ENCODE measurements at regions not wholly inside any gene's neighbourhood (a gene's known extent, or its start where the extent isn't known, plus 50 kb on each side); places are given as distances from the start of the nearest gene placed in this dataset.

DNA sequence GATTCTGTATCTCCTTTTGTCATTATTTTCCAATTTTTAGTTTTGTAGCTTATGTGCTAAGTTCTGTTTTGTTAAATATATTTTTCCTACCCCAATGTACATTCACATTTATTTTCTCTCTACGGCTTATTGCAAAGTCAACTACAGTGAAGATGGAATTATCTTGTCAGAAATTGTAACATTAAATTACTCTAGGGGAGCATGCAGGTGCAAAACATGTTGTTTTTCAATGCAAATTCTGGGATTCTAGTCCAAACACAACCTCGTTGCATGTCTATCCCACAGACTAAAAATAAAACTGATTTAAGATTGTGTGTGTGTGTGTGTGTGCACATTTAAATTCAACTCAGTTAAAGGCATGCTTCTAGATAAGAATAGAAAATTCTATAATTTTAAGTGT, 529.1 kb upstream of the POM121L12 start:
- Mint-ChIP-seq H3K27ac (no peak overlapping the region), H3K9me3 (peaks cover 28% of the 10 kb centered on the region)
- intact Hi-C loops (cut with micrococcal nuclease) = no loop called here

GRCh38 chr7:52504561-52504960, 530.9 kb upstream of the POM121L12 start:
- Mint-ChIP-seq H3K4me3 (ENCODE audit: low read depth) (no peak overlapping the region), H3K27me3 (ENCODE audit: low read depth) (no peaks in the 10 kb centered on the region), H3K4me1 (ENCODE audit: low read depth) (no peaks in the 10 kb centered on the region), H3K9me3 (peaks cover 29% of the 10 kb centered on the region), H3K36me3 (ENCODE audit: low read depth) (no peaks in the 10 kb centered on the region), H3K27ac (no peak overlapping the region)
- no peak for DNase-seq (ENCODE audit: low spot score)
- intact Hi-C loops (cut with micrococcal nuclease) = no loop called here

More for the DNA sequence above, 529.1 kb upstream of the POM121L12 start:
- DNase-seq (ENCODE audit: low spot score) = no peak
- H3K4me3 Mint-ChIP-seq (ENCODE audit: low read depth) = no peak overlapping the region
- H3K36me3 Mint-ChIP-seq (ENCODE audit: low read depth) = no peaks in the 10 kb centered on the region
- H3K4me1 Mint-ChIP-seq (ENCODE audit: low read depth) = no peaks in the 10 kb centered on the region
- H3K27me3 Mint-ChIP-seq (ENCODE audit: low read depth) = no peaks in the 10 kb centered on the region

- H3K9me3 Mint-ChIP-seq = peaks cover 28% of the 10 kb centered on the region
- no peak overlapping the region for H3K4me3 Mint-ChIP-seq (ENCODE audit: low read depth)
- intact Hi-C loops (cut with micrococcal nuclease) = no loop called here
- no peaks in the 10 kb centered on the region for H3K4me1 Mint-ChIP-seq (ENCODE audit: low read depth)
- H3K27me3 Mint-ChIP-seq (ENCODE audit: low read depth) = no peaks in the 10 kb centered on the region
- DNase-seq (ENCODE audit: low spot score) = no peak
- H3K36me3 Mint-ChIP-seq (ENCODE audit: low read depth) = no peaks in the 10 kb centered on the region
- H3K27ac Mint-ChIP-seq = no peak overlapping the region
These were observed 533.2 kb upstream of the POM121L12 start for GRCh38 chr7:52502281-52502680.

- Mint-ChIP-seq H3K36me3 (ENCODE audit: low read depth) (no peaks in the 10 kb centered on the region), H3K9me3 (peaks cover 25% of the 10 kb centered on the region), H3K4me3 (ENCODE audit: low read depth) (no peak overlapping the region), H3K4me1 (ENCODE audit: low read depth) (no peaks in the 10 kb centered on the region), H3K27ac (no peak overlapping the region), H3K27me3 (ENCODE audit: low read depth) (no peaks in the 10 kb centered on the region)
- DNase-seq (ENCODE audit: low spot score) = no peak
- intact Hi-C loops (cut with micrococcal nuclease) = no loop called here
These were observed 533.7 kb upstream of the POM121L12 start for GRCh38 chr7:52501696-52502095.

DNA sequence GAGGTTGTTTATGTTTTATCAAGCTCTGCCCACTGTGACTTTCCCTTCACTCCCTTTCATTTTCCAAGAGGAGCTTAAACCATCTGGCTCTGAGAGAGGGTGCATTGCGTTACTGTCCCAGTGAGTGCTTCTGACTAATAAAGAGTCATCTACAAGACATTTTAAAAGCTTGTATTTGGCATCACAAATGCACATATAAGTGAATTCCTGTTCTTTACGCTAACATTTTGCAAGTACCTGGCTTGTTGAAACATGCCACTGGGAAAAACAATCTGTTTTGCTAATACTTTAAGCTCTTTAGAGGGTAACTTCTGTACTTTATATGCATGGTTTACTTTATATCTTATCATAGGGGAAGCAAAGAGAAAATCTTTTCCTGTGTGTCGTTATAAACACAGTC, 534.6 kb upstream of the POM121L12 start:
- Mint-ChIP-seq H3K27me3 (ENCODE audit: low read depth) (no peaks in the 10 kb centered on the region), H3K4me1 (ENCODE audit: low read depth) (no peaks in the 10 kb centered on the region), H3K9me3 (peaks cover 25% of the 10 kb centered on the region), H3K4me3 (ENCODE audit: low read depth) (no peak overlapping the region), H3K36me3 (ENCODE audit: low read depth) (no peaks in the 10 kb centered on the region), H3K27ac (no peak overlapping the region)
- intact Hi-C loops (cut with micrococcal nuclease) = no loop called here
- DNase-seq (ENCODE audit: low spot score) = no peak

DNA sequence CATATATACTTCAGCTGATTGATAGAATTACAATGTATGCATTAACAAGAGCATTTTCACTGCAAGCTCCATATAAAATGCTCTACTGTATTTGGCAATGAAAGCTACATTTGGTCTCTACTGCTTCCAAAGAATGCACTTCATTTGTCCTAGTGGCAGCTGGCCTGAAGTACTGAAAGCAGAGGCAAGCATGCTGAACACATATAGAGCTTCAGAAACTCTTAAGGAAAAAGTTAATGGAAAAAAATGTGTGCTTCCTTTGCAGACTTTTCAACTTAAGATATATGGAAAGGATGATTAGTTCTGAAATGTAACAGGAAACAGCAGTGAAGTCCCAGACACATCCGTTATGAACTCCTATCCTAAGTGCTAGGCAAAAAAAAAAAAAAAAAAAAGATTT, 537.1 kb upstream of the POM121L12 start:
- Mint-ChIP-seq H3K9me3 (peaks cover 13% of the 10 kb centered on the region), H3K27me3 (ENCODE audit: low read depth) (no peaks in the 10 kb centered on the region), H3K36me3 (ENCODE audit: low read depth) (no peaks in the 10 kb centered on the region), H3K4me3 (ENCODE audit: low read depth) (no peak overlapping the region), H3K4me1 (ENCODE audit: low read depth) (no peaks in the 10 kb centered on the region), H3K27ac (no peak overlapping the region)
- DNase-seq (ENCODE audit: low spot score) = no peak
- intact Hi-C loops (cut with micrococcal nuclease) = no loop called here

DNA sequence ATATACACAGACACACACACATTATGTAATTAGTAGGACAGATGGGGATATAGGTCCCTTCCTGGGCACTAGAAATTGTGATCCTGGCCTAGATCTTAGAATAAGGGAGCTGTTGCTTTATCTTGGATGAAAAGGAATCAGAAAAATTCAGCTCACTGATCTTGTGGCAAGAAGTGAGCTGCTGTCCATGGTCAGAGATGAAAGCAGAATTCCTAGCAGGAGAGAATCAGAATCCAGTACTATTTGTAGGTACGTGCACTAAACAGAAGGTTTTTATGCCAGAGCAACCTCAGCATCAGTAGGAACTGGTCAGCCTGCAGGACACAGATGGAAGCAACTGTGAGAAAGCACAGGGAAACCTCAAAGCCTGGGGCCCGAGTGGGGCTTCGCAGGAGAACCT, 549.2 kb upstream of the POM121L12 start:
- H3K4me3 Mint-ChIP-seq (ENCODE audit: low read depth) = no peak overlapping the region
- no peak overlapping the region for H3K27ac Mint-ChIP-seq
- DNase-seq (ENCODE audit: low spot score) = no peak
- intact Hi-C loops (cut with micrococcal nuclease) = no loop called here
- no peaks in the 10 kb centered on the region for H3K27me3 Mint-ChIP-seq (ENCODE audit: low read depth)
- no peaks in the 10 kb centered on the region for H3K36me3 Mint-ChIP-seq (ENCODE audit: low read depth)
- peaks cover 12% of the 10 kb centered on the region for H3K9me3 Mint-ChIP-seq
- H3K4me1 Mint-ChIP-seq (ENCODE audit: low read depth) = no peaks in the 10 kb centered on the region

GRCh38 chr7:52482076-52482475, 553.4 kb upstream of the POM121L12 start:
- Mint-ChIP-seq H3K27me3 (ENCODE audit: low read depth) (no peaks in the 10 kb centered on the region), H3K4me3 (ENCODE audit: low read depth) (no peak overlapping the region), H3K9me3 (peaks cover 3% of the 10 kb centered on the region), H3K4me1 (ENCODE audit: low read depth) (no peaks in the 10 kb centered on the region), H3K36me3 (ENCODE audit: low read depth) (no peaks in the 10 kb centered on the region), H3K27ac (no peak overlapping the region)
- intact Hi-C loops (cut with micrococcal nuclease) = no loop called here
- DNase-seq (ENCODE audit: low spot score) = no peak

DNA sequence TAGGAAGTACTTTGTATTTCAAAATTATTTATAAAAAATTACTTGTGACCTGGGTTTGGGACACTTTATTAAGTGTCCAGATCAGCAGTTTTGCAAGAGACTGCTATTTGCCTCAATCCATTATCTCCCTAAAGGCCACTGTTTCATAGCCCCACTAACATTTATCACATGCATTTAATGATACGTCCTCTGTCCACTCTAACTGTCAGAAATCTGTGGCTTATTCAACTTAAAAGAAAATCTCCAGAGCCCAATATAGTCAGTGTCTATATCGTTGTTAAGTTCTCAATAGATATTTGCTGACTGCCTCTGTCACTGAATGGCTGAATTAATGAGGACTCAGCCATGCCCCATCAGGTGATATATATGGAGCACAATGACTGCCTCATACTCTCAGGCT, 553.9 kb upstream of the POM121L12 start:
- Mint-ChIP-seq H3K4me1 (ENCODE audit: low read depth) (no peaks in the 10 kb centered on the region), H3K4me3 (ENCODE audit: low read depth) (no peak overlapping the region), H3K36me3 (ENCODE audit: low read depth) (no peaks in the 10 kb centered on the region), H3K27ac (no peak overlapping the region), H3K9me3 (no peaks in the 10 kb centered on the region), H3K27me3 (ENCODE audit: low read depth) (no peaks in the 10 kb centered on the region)
- intact Hi-C loops (cut with micrococcal nuclease) = no loop called here
- DNase-seq (ENCODE audit: low spot score) = no peak

GRCh38 chr7:52479990-52480389, 555.4 kb upstream of the POM121L12 start:
- no peak for DNase-seq (ENCODE audit: low spot score)
- Mint-ChIP-seq H3K36me3 (ENCODE audit: low read depth) (no peaks in the 10 kb centered on the region), H3K27me3 (ENCODE audit: low read depth) (no peaks in the 10 kb centered on the region), H3K9me3 (no peaks in the 10 kb centered on the region), H3K4me3 (ENCODE audit: low read depth) (no peak overlapping the region), H3K27ac (no peak overlapping the region), H3K4me1 (ENCODE audit: low read depth) (no peaks in the 10 kb centered on the region)
- intact Hi-C loops (cut with micrococcal nuclease) = no loop called here

- Mint-ChIP-seq H3K4me1 (ENCODE audit: low read depth) (no peaks in the 10 kb centered on the region), H3K9me3 (peaks cover 24% of the 10 kb centered on the region), H3K4me3 (ENCODE audit: low read depth) (no peak overlapping the region), H3K36me3 (ENCODE audit: low read depth) (no peaks in the 10 kb centered on the region), H3K27ac (no peak overlapping the region), H3K27me3 (ENCODE audit: low read depth) (no peaks in the 10 kb centered on the region)
- no peak for DNase-seq (ENCODE audit: low spot score)
- intact Hi-C loops (cut with micrococcal nuclease) = no loop called here
These were observed 560.3 kb upstream of the POM121L12 start for GRCh38 chr7:52475001-52475582.

- intact Hi-C loops (cut with micrococcal nuclease) = no loop called here
- DNase-seq (ENCODE audit: low spot score) = no peak
These were observed 561.7 kb upstream of the POM121L12 start for GRCh38 chr7:52473756-52474155.

GRCh38 chr7:52472006-52472620, 563.3 kb upstream of the POM121L12 start:
- H3K27ac Mint-ChIP-seq = no peak overlapping the region
- H3K4me3 Mint-ChIP-seq (ENCODE audit: low read depth) = no peak overlapping the region
- H3K9me3 Mint-ChIP-seq = peaks cover 32% of the 10 kb centered on the region
- intact Hi-C loops (cut with micrococcal nuclease) = no loop called here
- H3K27me3 Mint-ChIP-seq (ENCODE audit: low read depth) = no peaks in the 10 kb centered on the region
- H3K4me1 Mint-ChIP-seq (ENCODE audit: low read depth) = no peaks in the 10 kb centered on the region
- no peaks in the 10 kb centered on the region for H3K36me3 Mint-ChIP-seq (ENCODE audit: low read depth)
- no peak for DNase-seq (ENCODE audit: low spot score)

More at GRCh38 chr7:52473756-52474155, 561.7 kb upstream of the POM121L12 start:
- Mint-ChIP-seq H3K36me3 (ENCODE audit: low read depth) (no peaks in the 10 kb centered on the region), H3K4me1 (ENCODE audit: low read depth) (no peaks in the 10 kb centered on the region), H3K27me3 (ENCODE audit: low read depth) (no peaks in the 10 kb centered on the region), H3K4me3 (ENCODE audit: low read depth) (no peak overlapping the region), H3K9me3 (peaks cover 31% of the 10 kb centered on the region), H3K27ac (no peak overlapping the region)

DNA sequence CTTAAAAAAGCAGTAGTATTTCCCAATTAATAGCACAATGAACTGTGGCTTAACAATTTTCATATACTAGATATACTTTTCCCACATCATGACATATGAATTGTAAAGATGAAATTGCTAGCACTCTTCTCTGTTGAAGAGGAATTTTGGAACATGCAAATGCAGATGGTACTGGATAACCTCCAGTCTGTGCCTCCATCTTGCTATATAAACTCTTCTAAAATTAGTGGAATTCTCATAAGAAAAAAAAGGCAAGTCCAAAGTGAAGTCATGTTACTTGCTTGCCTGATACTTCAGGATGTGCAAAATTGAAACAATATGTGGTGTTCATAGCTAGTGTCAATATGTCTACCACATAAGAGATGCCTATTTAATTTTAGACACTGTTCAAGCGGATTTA, 570.2 kb upstream of the POM121L12 start:
- Mint-ChIP-seq H3K9me3 (peaks cover 40% of the 10 kb centered on the region), H3K36me3 (ENCODE audit: low read depth) (no peaks in the 10 kb centered on the region), H3K4me1 (ENCODE audit: low read depth) (no peaks in the 10 kb centered on the region), H3K27me3 (ENCODE audit: low read depth) (no peaks in the 10 kb centered on the region), H3K4me3 (ENCODE audit: low read depth) (no peak overlapping the region), H3K27ac (no peak overlapping the region)
- intact Hi-C loops (cut with micrococcal nuclease) = no loop called here
- no peak for DNase-seq (ENCODE audit: low spot score)

All from activated T-helper 2 cell treated with anti-CD3 and anti-CD28 coated beads, Interferon-gamma antibody, Interleukin-2, Interleukin-4, amounts not matched to agents 10 μg/mL and 5 μg/mL and 100 μg/mL, durations not matched to agents 14 hours and 24 hours and 36 hours (primary cell).